ENCODE measurements at regions not wholly inside any gene's neighbourhood (a gene's known extent, or its start where the extent isn't known, plus 50 kb on each side); places are given as distances from the start of the nearest gene placed in this dataset.

DNA sequence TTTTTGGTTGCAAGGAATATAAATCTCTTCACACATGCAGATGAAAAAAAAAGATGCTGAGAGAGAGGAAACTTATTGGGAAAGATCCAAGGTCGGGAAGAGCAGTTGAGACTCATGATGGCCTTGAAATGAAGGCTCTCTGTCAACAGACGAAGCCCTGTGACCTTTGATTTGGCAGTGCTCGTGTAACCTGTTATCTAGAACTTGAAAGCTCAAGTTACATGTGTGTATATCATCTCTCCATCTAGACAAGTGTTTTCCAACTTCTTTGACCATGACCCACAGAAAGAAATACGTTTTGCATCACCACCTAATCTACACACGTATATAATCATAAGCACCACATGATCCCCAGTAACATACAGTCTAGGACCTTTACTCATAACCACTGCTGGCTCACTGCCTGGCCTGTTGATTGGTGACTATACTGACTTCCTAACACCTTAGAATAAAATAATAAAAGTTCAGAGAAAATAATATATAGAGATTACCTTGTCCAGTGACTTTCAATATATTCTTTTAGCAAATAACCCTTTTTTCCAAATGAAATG is 319.0 kb upstream of the PKDCC start:
- TF ChIP-seq, protein P1, sequence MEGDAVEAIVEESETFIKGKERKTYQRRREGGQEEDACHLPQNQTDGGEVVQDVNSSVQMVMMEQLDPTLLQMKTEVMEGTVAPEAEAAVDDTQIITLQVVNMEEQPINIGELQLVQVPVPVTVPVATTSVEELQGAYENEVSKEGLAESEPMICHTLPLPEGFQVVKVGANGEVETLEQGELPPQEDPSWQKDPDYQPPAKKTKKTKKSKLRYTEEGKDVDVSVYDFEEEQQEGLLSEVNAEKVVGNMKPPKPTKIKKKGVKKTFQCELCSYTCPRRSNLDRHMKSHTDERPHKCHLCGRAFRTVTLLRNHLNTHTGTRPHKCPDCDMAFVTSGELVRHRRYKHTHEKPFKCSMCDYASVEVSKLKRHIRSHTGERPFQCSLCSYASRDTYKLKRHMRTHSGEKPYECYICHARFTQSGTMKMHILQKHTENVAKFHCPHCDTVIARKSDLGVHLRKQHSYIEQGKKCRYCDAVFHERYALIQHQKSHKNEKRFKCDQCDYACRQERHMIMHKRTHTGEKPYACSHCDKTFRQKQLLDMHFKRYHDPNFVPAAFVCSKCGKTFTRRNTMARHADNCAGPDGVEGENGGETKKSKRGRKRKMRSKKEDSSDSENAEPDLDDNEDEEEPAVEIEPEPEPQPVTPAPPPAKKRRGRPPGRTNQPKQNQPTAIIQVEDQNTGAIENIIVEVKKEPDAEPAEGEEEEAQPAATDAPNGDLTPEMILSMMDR (IDR thresholded peaks at IDR 0.05; ENCODE audit: low read depth, low read length, missing input control): no peak
- TF ChIP-seq TAF1 (conservative IDR thresholded peaks at IDR 0.05) (no peak), JUND (IDR thresholded peaks at IDR 0.05) (no peak), FOXA1 (IDR thresholded peaks at IDR 0.05) (no peak), EGR1 (IDR thresholded peaks at IDR 0.05; ENCODE audit: low read depth in 2 of 2) (no peak), YY1 (IDR thresholded peaks at IDR 0.05) (no peak), GABPA (IDR thresholded peaks at IDR 0.05 in 1 of 2, conservative IDR thresholded peaks at IDR 0.05 in 1 of 2) (no peak), RAD21 (IDR thresholded peaks at IDR 0.05) (no peak)
- TF ChIP-seq, protein P2, sequence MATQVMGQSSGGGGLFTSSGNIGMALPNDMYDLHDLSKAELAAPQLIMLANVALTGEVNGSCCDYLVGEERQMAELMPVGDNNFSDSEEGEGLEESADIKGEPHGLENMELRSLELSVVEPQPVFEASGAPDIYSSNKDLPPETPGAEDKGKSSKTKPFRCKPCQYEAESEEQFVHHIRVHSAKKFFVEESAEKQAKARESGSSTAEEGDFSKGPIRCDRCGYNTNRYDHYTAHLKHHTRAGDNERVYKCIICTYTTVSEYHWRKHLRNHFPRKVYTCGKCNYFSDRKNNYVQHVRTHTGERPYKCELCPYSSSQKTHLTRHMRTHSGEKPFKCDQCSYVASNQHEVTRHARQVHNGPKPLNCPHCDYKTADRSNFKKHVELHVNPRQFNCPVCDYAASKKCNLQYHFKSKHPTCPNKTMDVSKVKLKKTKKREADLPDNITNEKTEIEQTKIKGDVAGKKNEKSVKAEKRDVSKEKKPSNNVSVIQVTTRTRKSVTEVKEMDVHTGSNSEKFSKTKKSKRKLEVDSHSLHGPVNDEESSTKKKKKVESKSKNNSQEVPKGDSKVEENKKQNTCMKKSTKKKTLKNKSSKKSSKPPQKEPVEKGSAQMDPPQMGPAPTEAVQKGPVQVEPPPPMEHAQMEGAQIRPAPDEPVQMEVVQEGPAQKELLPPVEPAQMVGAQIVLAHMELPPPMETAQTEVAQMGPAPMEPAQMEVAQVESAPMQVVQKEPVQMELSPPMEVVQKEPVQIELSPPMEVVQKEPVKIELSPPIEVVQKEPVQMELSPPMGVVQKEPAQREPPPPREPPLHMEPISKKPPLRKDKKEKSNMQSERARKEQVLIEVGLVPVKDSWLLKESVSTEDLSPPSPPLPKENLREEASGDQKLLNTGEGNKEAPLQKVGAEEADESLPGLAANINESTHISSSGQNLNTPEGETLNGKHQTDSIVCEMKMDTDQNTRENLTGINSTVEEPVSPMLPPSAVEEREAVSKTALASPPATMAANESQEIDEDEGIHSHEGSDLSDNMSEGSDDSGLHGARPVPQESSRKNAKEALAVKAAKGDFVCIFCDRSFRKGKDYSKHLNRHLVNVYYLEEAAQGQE (IDR thresholded peaks at IDR 0.05): no peak
- TF ChIP-seq, protein P3, sequence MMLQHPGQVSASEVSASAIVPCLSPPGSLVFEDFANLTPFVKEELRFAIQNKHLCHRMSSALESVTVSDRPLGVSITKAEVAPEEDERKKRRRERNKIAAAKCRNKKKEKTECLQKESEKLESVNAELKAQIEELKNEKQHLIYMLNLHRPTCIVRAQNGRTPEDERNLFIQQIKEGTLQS (IDR thresholded peaks at IDR 0.05): no peak
- TF ChIP-seq, protein P4, sequence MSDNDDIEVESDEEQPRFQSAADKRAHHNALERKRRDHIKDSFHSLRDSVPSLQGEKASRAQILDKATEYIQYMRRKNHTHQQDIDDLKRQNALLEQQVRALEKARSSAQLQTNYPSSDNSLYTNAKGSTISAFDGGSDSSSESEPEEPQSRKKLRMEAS (IDR thresholded peaks at IDR 0.05): no peak
